Fibroblast of skin of right quadriceps (primary cell): ENCODE measurements at regions not wholly inside any gene's neighbourhood (a gene's known extent, or its start where the extent isn't known, plus 50 kb on each side); places are given as distances from the start of the nearest gene placed in this dataset.
"Not testable (repeated sequence)": the region's sequence is repeated elsewhere in the genome, so short reads cannot be mapped to it uniquely, and the experiment has no call there.

Source experiments
- DNase-seq: peaks from one replicate; pipeline ENCODE4 v3.0.0-alpha.2; 2013

DNA sequence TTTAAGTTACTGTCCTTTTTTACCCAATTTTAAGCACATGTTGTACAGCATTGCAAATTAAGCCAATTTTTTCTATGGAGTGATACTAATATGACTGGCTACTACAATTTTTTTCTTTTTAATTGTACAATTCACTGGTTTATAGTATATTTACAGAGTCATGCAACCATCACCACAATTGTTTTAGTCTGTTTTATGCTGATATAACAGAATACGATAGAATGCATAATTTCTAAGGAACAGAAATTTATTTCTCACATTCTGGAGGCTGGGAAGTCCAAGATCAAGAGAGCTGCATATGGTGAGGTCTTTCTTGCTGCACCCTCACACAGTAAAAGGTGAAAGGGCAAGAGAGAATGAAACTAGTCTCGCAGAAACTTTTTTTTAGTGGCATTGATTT lies 125.3 kb downstream of the GLUD2 start:
- no peak for DNase-seq

GRCh38 chrX:121179972-121180371 lies 132.6 kb downstream of the GLUD2 start:
- no peak for DNase-seq

GRCh38 chrX:121191779-121192178 lies 144.4 kb downstream of the GLUD2 start:
- DNase-seq: no peak

DNA sequence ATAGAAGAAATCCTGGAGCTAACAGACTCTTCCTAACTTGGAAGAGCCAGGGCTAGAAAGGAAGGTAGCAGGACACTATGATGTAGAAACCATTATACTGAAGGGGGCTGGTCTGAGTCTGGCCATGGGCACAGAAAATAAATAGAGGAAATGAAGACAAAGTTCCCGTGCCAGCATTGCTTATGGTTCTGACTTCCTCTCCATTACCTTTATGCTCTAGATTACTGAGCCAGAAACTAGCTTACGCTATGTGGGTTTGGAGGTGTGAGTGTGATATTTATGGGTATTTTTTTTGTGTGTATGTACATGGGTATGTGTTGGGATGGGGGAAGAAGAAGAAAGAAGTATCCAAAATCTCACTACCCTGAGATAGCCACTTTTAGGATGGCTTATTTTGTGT lies 148.3 kb downstream of the GLUD2 start:
- no peak for DNase-seq

- DNase-seq: not testable (repeated sequence)
Measured at GRCh38 chrX:121196872-121197444, 149.5 kb downstream of the GLUD2 start.

DNA sequence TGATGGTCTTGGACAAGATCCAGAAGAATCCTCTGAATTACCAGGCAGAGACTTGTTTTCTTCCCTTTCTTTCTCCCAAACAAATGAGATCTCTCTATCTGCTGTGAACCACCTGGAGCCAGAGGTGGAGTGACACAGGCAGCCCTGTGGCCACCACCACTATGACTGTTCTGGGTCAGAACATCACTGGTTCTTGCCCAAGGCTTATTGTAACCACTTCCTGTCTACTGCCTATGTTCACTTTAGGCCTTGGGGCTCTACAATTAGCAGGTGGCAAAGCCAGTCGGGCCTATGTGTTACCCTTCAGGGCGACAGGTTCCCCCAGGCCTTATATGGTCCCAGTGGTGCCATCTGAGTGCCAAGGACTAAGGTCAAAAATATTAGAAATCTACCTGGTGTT lies 161.2 kb downstream of the GLUD2 start:
- no peak for DNase-seq

- no peak for DNase-seq
Measured at GRCh38 chrX:121216641-121217374, 169.4 kb downstream of the GLUD2 start.

DNA sequence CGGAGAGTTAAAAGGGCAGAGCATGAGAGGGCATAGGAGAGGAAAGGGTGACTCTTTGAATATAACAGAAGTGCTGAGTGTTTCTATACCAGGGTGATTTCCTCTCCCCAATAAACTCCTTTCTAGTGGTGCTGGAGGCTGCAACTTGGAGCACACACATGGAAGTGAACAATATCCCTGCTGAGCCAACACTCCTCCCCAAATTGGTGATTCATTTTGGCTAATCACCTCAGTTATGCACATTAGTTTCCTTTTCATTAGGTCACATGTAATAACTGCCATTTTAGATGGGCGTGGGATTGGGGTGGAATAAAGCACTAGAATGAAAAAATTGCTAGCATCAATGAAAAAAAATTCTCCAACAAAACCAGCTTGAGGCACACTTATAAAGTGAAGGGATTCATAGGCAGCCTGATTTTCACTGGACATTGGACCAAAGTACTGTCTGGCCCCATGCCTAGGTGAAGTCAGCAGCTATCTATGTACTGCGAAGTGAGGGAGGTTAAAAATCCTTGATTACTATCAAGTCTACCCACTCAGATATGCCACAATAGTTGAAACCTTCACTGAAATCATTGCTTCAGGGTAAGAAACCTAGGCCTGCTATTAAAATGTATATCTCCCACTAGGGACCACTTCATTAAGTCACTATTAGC lies 174.0 kb downstream of the GLUD2 start:
- no peak for DNase-seq

GRCh38 chrX:121227888-121228287 lies 180.5 kb downstream of the GLUD2 start:
- no peak for DNase-seq

- no peak for DNase-seq
Measured at GRCh38 chrX:121231566-121232358, 184.4 kb downstream of the GLUD2 start.

- no peak for DNase-seq
Measured at GRCh38 chrX:121236040-121236439, 188.6 kb downstream of the GLUD2 start.

DNA sequence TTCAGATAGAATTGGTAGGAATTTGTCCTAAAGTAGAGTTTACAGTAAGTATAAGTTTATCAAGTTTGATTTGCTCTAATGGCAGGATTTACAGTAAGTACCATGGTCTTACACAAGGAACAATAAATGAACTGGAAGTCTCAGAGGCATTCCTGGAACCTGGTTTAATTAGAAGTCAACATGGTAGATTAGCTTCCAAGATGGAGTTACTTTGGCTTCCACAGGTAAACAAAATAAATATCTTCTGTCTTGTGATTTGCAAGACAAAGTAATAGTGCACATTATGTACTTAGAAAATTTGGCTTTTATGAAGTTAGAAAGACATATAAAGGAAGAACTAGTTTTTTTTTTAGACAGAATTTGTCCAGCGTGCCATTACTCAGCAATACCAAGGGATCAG lies 190.7 kb downstream of the GLUD2 start:
- DNase-seq: no peak

GRCh38 chrX:121244511-121244910 lies 197.1 kb downstream of the GLUD2 start:
- DNase-seq: no peak

GRCh38 chrX:121245763-121246162 lies 198.4 kb downstream of the GLUD2 start:
- DNase-seq: no peak

GRCh38 chrX:121254336-121254735 lies 206.9 kb downstream of the GLUD2 start:
- no peak for DNase-seq

DNA sequence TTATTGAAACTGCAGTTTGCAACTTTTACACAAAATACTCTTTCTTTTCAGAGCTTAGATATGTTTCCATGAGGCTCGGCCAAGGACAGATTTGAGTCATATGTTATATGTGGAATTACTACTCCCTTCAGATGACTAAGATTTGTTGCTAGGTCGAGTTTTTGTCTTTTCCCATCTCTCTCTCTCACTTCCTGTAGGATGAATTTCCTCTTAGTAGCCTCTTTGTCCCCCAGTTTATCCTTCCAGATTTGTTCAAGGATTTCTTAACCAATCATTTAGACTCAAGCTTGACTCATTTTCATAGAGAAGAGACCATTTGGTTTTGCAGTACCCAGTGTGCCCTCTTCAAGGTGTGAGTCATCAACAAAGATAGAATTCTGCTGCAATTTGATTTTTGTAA lies 209.2 kb downstream of the GLUD2 start:
- DNase-seq: peak; percentile 17

GRCh38 chrX:121258545-121258944 lies 211.1 kb downstream of the GLUD2 start:
- DNase-seq: no peak

GRCh38 chrX:121259170-121259569 lies 211.8 kb downstream of the GLUD2 start:
- no peak for DNase-seq

DNA sequence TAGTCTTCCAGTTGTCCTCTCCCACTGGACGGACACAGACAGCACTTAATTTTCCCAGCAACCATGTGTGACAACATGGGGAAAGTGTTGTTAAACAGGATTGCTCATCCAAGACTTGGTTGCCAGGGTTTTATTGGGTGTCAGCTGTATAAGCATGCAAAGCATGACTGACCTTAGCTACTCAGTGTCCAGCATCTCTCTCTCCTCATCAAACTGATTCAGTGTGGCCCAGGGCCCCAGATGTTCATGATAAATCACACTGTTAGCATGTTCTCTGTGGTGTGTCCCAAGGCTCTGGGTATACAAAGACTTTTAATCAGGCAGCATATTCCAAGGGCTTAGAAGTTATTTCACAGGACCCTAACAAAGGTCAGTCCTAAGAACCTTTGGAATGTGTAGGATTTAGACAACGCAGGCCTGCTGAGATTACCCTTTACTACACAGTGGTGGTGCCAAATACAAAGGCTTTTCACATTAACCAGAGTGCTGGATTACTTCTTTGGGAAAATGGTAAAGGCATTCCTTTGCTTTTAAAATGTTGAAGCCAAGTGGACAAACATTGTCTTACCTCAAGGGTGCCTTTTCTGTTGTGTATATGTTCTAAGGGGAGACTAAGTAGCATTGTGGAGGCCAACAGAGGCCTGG lies 213.3 kb downstream of the GLUD2 start:
- DNase-seq: no peak

DNA sequence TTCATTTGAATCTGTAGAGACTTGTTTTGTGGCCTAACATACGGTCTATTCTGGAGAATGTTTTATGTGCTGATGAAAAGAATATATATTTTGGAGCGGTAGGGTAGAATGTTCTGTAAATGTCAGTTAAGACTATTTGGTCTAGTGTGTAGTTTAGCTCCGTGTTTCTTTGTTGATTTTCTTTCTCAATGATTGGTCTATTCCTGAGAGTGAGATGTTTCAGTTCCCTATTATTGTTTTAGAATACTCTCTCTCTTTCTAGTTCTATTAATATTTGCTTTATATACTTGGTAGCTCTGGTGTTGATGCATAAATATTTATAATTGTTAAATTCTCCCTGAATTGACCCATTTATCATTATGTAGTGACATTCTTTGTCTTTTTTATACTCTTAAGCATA lies 236.5 kb downstream of the GLUD2 start:
- DNase-seq: no peak

DNA sequence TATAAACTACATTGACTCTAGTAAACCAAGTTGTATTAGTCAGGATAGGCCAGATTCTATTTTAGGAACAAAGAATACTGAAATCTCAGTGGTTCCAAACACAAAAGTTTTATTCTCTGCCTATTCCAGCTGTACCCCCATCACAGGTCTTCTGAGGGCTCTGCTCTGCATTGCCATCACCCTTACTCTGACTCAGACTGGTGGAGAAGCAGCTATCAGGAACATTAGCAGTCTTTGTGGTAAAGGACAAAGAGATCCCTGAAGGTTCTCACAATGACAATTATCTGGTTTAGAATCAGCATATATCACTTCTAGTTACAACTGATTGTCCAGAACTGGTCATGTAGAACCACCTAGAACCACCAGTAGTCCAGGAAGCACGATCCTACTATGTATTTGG lies 251.1 kb downstream of the GLUD2 start:
- no peak for DNase-seq

DNA sequence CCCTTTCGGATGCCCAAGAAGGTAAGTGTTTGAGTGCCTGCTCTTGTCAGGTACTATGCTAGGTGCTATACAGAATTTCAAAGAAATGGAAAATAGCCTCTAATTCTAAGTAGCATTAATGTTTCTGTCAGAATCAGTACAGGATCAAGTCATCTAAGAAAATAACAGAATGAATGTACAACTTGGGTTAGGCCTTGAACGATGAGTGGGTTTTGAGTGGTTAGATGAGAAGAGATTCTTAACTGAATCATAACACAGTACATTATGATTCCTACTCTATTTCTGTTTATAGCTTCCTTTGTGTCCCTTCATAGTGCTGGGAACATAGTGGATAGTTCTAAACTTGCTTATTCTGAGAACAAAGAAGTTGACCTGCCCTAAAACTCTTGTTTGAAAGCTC lies 253.9 kb downstream of the GLUD2 start:
- DNase-seq: no peak

DNA sequence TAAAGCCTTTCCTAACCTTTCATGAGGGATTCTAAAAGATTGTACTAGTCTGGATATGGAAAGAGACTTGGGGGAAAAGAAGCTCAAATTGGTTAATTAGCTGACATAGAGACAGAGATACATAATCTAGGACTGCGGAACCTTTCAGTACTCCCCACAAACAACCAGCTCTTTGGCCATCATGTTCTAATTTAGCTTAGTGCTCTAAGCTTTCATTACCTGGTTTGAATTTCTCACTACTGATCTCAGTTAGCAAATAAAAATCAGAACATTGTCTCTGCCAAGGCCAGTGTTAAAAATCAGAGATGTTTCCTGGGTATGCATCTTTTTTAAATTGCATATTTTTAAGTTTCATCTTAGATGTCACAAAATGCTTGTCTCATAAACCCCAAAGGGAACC lies 254.4 kb downstream of the GLUD2 start:
- no peak for DNase-seq
